Spinal cord (tissue), 9 donors: ENCODE measurements at regions not wholly inside any gene's neighbourhood (a gene's known extent, or its start where the extent isn't known, plus 50 kb on each side); places are given as distances from the start of the nearest gene placed in this dataset.

Source experiments
- DNase-seq, 6 donors: peaks; one replicate each; pipeline versions ENCODE4 v3.0.0 to v3.0.0-alpha.2; 2013 to 2015; ENCODE audit warnings: low spot score in 6 of 6, low read depth in 4 of 6
- H3K27ac ChIP-seq: one replicate; pipeline ENCODE4 v1.5.1; 2013; ENCODE audit warnings: low read depth, low read length, control low read depth
- H3K27me3 ChIP-seq: one replicate; pipeline ENCODE4 v1.6.1; 2013; ENCODE audit warnings: low read length; ENCODE audit not compliant: control insufficient read depth, insufficient read depth
- H3K36me3 ChIP-seq: one replicate; pipeline ENCODE4 v1.6.1; 2013; ENCODE audit warnings: low read length; ENCODE audit not compliant: control insufficient read depth, insufficient read depth
- H3K4me1 ChIP-seq: one replicate; pipeline ENCODE4 v1.6.1; 2013; ENCODE audit warnings: low read length; ENCODE audit not compliant: control insufficient read depth, insufficient read depth
- H3K4me3 ChIP-seq: one replicate; pipeline ENCODE4 v1.5.1; 2013; ENCODE audit warnings: low read depth, low read length, control low read depth
- H3K9me3 ChIP-seq: one replicate; pipeline ENCODE4 v1.6.1; 2013; ENCODE audit warnings: low read length; ENCODE audit not compliant: control insufficient read depth, insufficient read depth
- WGBS: methylation state at CpG from one replicate; pipeline ENCODE4 v1.1.5; 2013; ENCODE audit warnings: missing lambda C conversion rate; ENCODE audit not compliant: insufficient coverage; 5-methylcytosine and 5-hydroxymethylcytosine counted together
- donor health status: healthy.

GRCh38 chr20:53718142-53719021, 124.7 kb upstream of the ZNF217 start:
- WGBS: 72% methylated on average over 9 of the region's 13 CpGs
- Histone ChIP-seq H3K27me3 (no peaks in the 10 kb centered on the region), H3K9me3 (no peaks in the 10 kb centered on the region), H3K36me3 (no peaks in the 10 kb centered on the region), H3K27ac (no peak overlapping the region), H3K4me3 (no peak overlapping the region), H3K4me1 (no peaks in the 10 kb centered on the region)
- no peak for DNase-seq

- no peak overlapping the region for H3K4me3 ChIP-seq
- WGBS: 100% methylated on average over 2 of the region's 6 CpGs
- no peak for DNase-seq
Observed at GRCh38 chr20:53716395-53716794, 122.8 kb upstream of the ZNF217 start.

GRCh38 chr20:53714524-53714923, 120.9 kb upstream of the ZNF217 start:
- Histone ChIP-seq H3K27ac (no peak overlapping the region), H3K27me3 (no peaks in the 10 kb centered on the region), H3K36me3 (no peaks in the 10 kb centered on the region), H3K4me1 (no peaks in the 10 kb centered on the region), H3K9me3 (no peaks in the 10 kb centered on the region), H3K4me3 (no peak overlapping the region)
- no peak for DNase-seq
- WGBS: 80% methylated on average over 4 of the region's 4 CpGs

More at GRCh38 chr20:53716395-53716794, 122.8 kb upstream of the ZNF217 start:
- no peaks in the 10 kb centered on the region for H3K9me3 ChIP-seq
- H3K27ac ChIP-seq: no peak overlapping the region
- H3K27me3 ChIP-seq: no peaks in the 10 kb centered on the region
- no peaks in the 10 kb centered on the region for H3K4me1 ChIP-seq
- no peaks in the 10 kb centered on the region for H3K36me3 ChIP-seq

GRCh38 chr20:53713328-53714056, 119.9 kb upstream of the ZNF217 start:
- WGBS: 81% methylated on average over 12 of the region's 17 CpGs
- no peak for DNase-seq
- Histone ChIP-seq H3K9me3 (no peaks in the 10 kb centered on the region), H3K27ac (no peak overlapping the region), H3K4me3 (no peak overlapping the region), H3K36me3 (no peaks in the 10 kb centered on the region), H3K27me3 (no peaks in the 10 kb centered on the region), H3K4me1 (no peaks in the 10 kb centered on the region)

- Histone ChIP-seq H3K27me3 (no peaks in the 10 kb centered on the region), H3K4me1 (no peaks in the 10 kb centered on the region), H3K4me3 (no peak overlapping the region), H3K27ac (no peak overlapping the region), H3K36me3 (no peaks in the 10 kb centered on the region), H3K9me3 (no peaks in the 10 kb centered on the region)
- DNase-seq: no peak
- 66% methylated on average over 11 of the region's 17 CpGs for WGBS
Observed at GRCh38 chr20:53712212-53712977, 118.8 kb upstream of the ZNF217 start.

GRCh38 chr20:53711333-53712211, 117.9 kb upstream of the ZNF217 start:
- Histone ChIP-seq H3K4me3 (no peak overlapping the region), H3K27me3 (no peaks in the 10 kb centered on the region), H3K9me3 (no peaks in the 10 kb centered on the region), H3K36me3 (no peaks in the 10 kb centered on the region), H3K27ac (no peak overlapping the region), H3K4me1 (no peaks in the 10 kb centered on the region)
- WGBS: 71% methylated on average over 10 of the region's 11 CpGs
- no peak for DNase-seq

- no peaks in the 10 kb centered on the region for H3K4me1 ChIP-seq
- no peaks in the 10 kb centered on the region for H3K9me3 ChIP-seq
- H3K27me3 ChIP-seq: no peaks in the 10 kb centered on the region
- DNase-seq: no peak
- no peak overlapping the region for H3K4me3 ChIP-seq
- no peak overlapping the region for H3K27ac ChIP-seq
- no peaks in the 10 kb centered on the region for H3K36me3 ChIP-seq
- WGBS: 23% methylated on average over 2 of the region's 6 CpGs
Observed at GRCh38 chr20:53708129-53708968, 114.7 kb upstream of the ZNF217 start.

- no peaks in the 10 kb centered on the region for H3K9me3 ChIP-seq
- H3K27ac ChIP-seq: no peak overlapping the region
- H3K4me3 ChIP-seq: no peak overlapping the region
- no peak for DNase-seq
- H3K36me3 ChIP-seq: no peaks in the 10 kb centered on the region
- no peaks in the 10 kb centered on the region for H3K4me1 ChIP-seq
- WGBS: 87% methylated on average over 3 of the region's 6 CpGs
- no peaks in the 10 kb centered on the region for H3K27me3 ChIP-seq
Observed at GRCh38 chr20:53707371-53708055, 113.9 kb upstream of the ZNF217 start.
